ENCODE measurements at regions not wholly inside any gene's neighbourhood (a gene's known extent, or its start where the extent isn't known, plus 50 kb on each side); places are given as distances from the start of the nearest gene placed in this dataset.
"Not testable (repeated sequence)": the region's sequence is repeated elsewhere in the genome, so short reads cannot be mapped to it uniquely, and the experiment has no call there.

- no peak for DNase-seq
Measured at GRCh38 chr3:140871022-140871421, 70.6 kb upstream of the SLC25A36 start.

GRCh38 chr3:140872165-140872564 is 69.5 kb upstream of the SLC25A36 start:
- not testable (repeated sequence) for DNase-seq

GRCh38 chr3:140883428-140884040 is 58.1 kb upstream of the SLC25A36 start:
- DNase-seq, result no peak

GRCh38 chr3:140885697-140886096 is 55.9 kb upstream of the SLC25A36 start:
- DNase-seq, result not testable (repeated sequence)
